SW480 (cell line): ENCODE measurements at regions not wholly inside any gene's neighbourhood (a gene's known extent, or its start where the extent isn't known, plus 50 kb on each side); places are given as distances from the start of the nearest gene placed in this dataset.

ENCODE experiments used
- DNase-seq: peaks from one replicate; pipeline ENCODE4 v3.0.0-alpha.2; 2016; ENCODE audit warnings: low spot score

GRCh38 chr11:35077709-35078469 is 61.1 kb upstream of the CD44 start:
- DNase-seq, result peak; percentile 46

- DNase-seq, result no peak
Measured at GRCh38 chr11:35078470-35078735, 60.6 kb upstream of the CD44 start.

GRCh38 chr11:35079611-35080010 is 59.4 kb upstream of the CD44 start:
- DNase-seq, result peak; percentile 32

- DNase-seq, result peak; percentile 69
Measured at GRCh38 chr11:35082321-35083180, 56.4 kb upstream of the CD44 start.

- no peak for DNase-seq
Measured at GRCh38 chr11:35083181-35083430, 55.9 kb upstream of the CD44 start.

GRCh38 chr11:35083431-35084238 is 55.3 kb upstream of the CD44 start:
- peak; percentile 34 for DNase-seq

GRCh38 chr11:35084817-35085440 is 54.0 kb upstream of the CD44 start:
- no peak for DNase-seq

GRCh38 chr11:35085531-35086165 is 53.3 kb upstream of the CD44 start:
- DNase-seq, result no peak

- no peak for DNase-seq
Measured at GRCh38 chr11:35087648-35088047, 51.3 kb upstream of the CD44 start.

- DNase-seq, result no peak
Measured at GRCh38 chr11:35088226-35088625, 50.7 kb upstream of the CD44 start.

- no peak for DNase-seq
Measured at GRCh38 chr11:35088676-35089075, 50.3 kb upstream of the CD44 start.
